OCI-LY7 (cell line): ENCODE measurements at regions not wholly inside any gene's neighbourhood (a gene's known extent, or its start where the extent isn't known, plus 50 kb on each side); places are given as distances from the start of the nearest gene placed in this dataset.

Source experiments
- BruUV-seq: library from RNA; stranded (reverse); fragments of 400-500 nt; replicated peaks from 2 replicates; lab custom pipeline; 2021; lab: Mats Ljungman, UMichigan
- CTCF ChIA-PET: fragments of 300-600 bp; sonication (Branson Sonifier 250); formaldehyde crosslinking; loops from one replicate; lab custom pipeline; 2022; ENCODE audit warnings: antibody characterized with exemption; ENCODE audit not compliant: unreplicated experiment; lab: Charles Lee
- POLR2A ChIA-PET: fragments of 300-600 bp; sonication (Branson Sonifier 250); formaldehyde crosslinking; loops from one replicate; lab custom pipeline; 2022; ENCODE audit warnings: antibody characterized with exemption; lab: Charles Lee
- DNase-seq: peaks from one replicate; pipeline ENCODE4 v3.0.0-alpha.2; 2015; ENCODE audit warnings: low spot score
- H2AFZ ChIP-seq: fragments of 200-600 bp; sonication (generic), shearing (Covaris generic); 2 replicates; pipeline ENCODE4 v1.6.1; 2014; ENCODE audit warnings: mild to moderate bottlenecking, antibody characterized with exemption, low read length, moderate library complexity
- H3K27ac ChIP-seq: fragments of 200-600 bp; sonication (generic); 2 replicates; pipeline ENCODE4 v1.5.1; 2014; ENCODE audit warnings: mixed run types, low read depth, mild to moderate bottlenecking, moderate library complexity, low read length, inconsistent platforms; ENCODE audit not compliant: poor library complexity, severe bottlenecking
- H3K36me3 ChIP-seq: fragments of 200-600 bp; sonication (generic); 2 replicates; pipeline ENCODE4 v1.6.1; 2014; ENCODE audit warnings: mild to moderate bottlenecking, antibody characterized with exemption, low read length, moderate library complexity, mixed read lengths; ENCODE audit not compliant: insufficient read depth
- H3K4me1 ChIP-seq: fragments of 200-600 bp; sonication (generic); 2 replicates; pipeline ENCODE4 v1.5.1; 2014; ENCODE audit warnings: mild to moderate bottlenecking, low read length; ENCODE audit not compliant: insufficient read depth, poor library complexity, severe bottlenecking
- H3K4me2 ChIP-seq: fragments of 200-600 bp; sonication (generic); 2 replicates; pipeline ENCODE4 v1.6.1; 2014; ENCODE audit warnings: mild to moderate bottlenecking, low read length
- H3K4me3 ChIP-seq: fragments of 200-600 bp; sonication (generic); 2 replicates; pipeline ENCODE4 v1.5.1; 2014; ENCODE audit warnings: mild to moderate bottlenecking, low read depth, low read length; ENCODE audit not compliant: poor library complexity, severe bottlenecking
- H3K79me2 ChIP-seq: fragments of 200-600 bp; sonication (generic); 2 replicates; pipeline ENCODE4 v1.6.1; 2016; ENCODE audit warnings: low read depth, mild to moderate bottlenecking, low read length, moderate library complexity, mixed read lengths; ENCODE audit not compliant: insufficient read depth
- H3K9me2 ChIP-seq: fragments of 200-600 bp; sonication (generic); 2 replicates; pipeline ENCODE4 v1.6.1; 2016; ENCODE audit warnings: mild to moderate bottlenecking, low read length, mixed read lengths; ENCODE audit not compliant: insufficient read depth
- H3K9me3 ChIP-seq: fragments of 200-600 bp; sonication (generic); 2 replicates; pipeline ENCODE4 v1.6.1; 2014; ENCODE audit warnings: mild to moderate bottlenecking, mixed run types, low read length, mixed read lengths
- H4K20me1 ChIP-seq: fragments of 200-600 bp; sonication (generic); 2 replicates; pipeline ENCODE4 v1.6.1; 2014; ENCODE audit warnings: mild to moderate bottlenecking, antibody characterized with exemption, low read length, moderate library complexity, mixed read lengths; ENCODE audit not compliant: insufficient read depth
- EZH2phosphoT487 ChIP-seq: fragments of 200-600 bp; sonication (generic); IDR thresholded peaks from 2 replicates; pipeline ENCODE4 v1.6.1; 2018; ENCODE audit warnings: low read depth, borderline replicate concordance, mild to moderate bottlenecking, mixed run types, antibody characterized with exemption, low read length, moderate library complexity, mixed read lengths
- intact Hi-C: fragments of 100-400 bp; cut with micrococcal nuclease; formaldehyde crosslinking; loops from one replicate; pipeline ENCODE4 v1.10.0; 2022; ENCODE audit not compliant: unreplicated experiment
- TF ChIP-seq, protein P1 (sequence below): fragments of 200-600 bp; sonication (generic); conservative IDR thresholded peaks from 2 replicates; pipeline ENCODE4 v1.5.1; 2014; ENCODE audit warnings: mild to moderate bottlenecking, antibody characterized with exemption, low read length, moderate library complexity, mixed read lengths

GRCh38 chr4:120445186-120445585 is 378.5 kb upstream of the MAD2L1 start:
- ChIA-PET CTCF (no interaction called here), POLR2A (no interaction called here)
- H3K36me3 ChIP-seq, result no peaks in the 10 kb centered on the region
- H3K27ac ChIP-seq, result no peak overlapping the region
- H3K9me3 ChIP-seq, result no peaks in the 10 kb centered on the region
- H3K4me2 ChIP-seq, result no peak overlapping the region
- no peaks in the 10 kb centered on the region for H3K79me2 ChIP-seq
- H3K9me2 ChIP-seq, result no peaks in the 10 kb centered on the region
- TF ChIP-seq, protein P1, sequence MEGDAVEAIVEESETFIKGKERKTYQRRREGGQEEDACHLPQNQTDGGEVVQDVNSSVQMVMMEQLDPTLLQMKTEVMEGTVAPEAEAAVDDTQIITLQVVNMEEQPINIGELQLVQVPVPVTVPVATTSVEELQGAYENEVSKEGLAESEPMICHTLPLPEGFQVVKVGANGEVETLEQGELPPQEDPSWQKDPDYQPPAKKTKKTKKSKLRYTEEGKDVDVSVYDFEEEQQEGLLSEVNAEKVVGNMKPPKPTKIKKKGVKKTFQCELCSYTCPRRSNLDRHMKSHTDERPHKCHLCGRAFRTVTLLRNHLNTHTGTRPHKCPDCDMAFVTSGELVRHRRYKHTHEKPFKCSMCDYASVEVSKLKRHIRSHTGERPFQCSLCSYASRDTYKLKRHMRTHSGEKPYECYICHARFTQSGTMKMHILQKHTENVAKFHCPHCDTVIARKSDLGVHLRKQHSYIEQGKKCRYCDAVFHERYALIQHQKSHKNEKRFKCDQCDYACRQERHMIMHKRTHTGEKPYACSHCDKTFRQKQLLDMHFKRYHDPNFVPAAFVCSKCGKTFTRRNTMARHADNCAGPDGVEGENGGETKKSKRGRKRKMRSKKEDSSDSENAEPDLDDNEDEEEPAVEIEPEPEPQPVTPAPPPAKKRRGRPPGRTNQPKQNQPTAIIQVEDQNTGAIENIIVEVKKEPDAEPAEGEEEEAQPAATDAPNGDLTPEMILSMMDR, result no peak
- no peaks in the 10 kb centered on the region for H4K20me1 ChIP-seq
- DNase-seq, result no peak
- no TSS peak for BruUV-seq
- H2AFZ ChIP-seq, result no peak overlapping the region
- H3K4me3 ChIP-seq, result no peak overlapping the region
- intact Hi-C loops, result no loop called here
- H3K4me1 ChIP-seq, result no peaks in the 10 kb centered on the region

GRCh38 chr4:120443116-120443515 is 376.5 kb upstream of the MAD2L1 start:
- intact Hi-C loops, result no loop called here
- H3K4me3 ChIP-seq, result no peak overlapping the region
- DNase-seq, result no peak
- H3K4me2 ChIP-seq, result no peak overlapping the region
- H3K9me3 ChIP-seq, result no peaks in the 10 kb centered on the region
- H3K79me2 ChIP-seq, result no peaks in the 10 kb centered on the region
- no TSS peak for BruUV-seq
- CTCF ChIA-PET, result no interaction called here
- H3K27ac ChIP-seq, result no peak overlapping the region
- no peak for TF ChIP-seq EZH2phosphoT487
- TF ChIP-seq, protein P1, result no peak
- POLR2A ChIA-PET, result interaction anchor here (0.6 kb wide), 1 partner anchor 10 kb away, joined by 3 read pairs; no protein-coding TSS in a partner anchor
- no peak overlapping the region for H2AFZ ChIP-seq
- no peaks in the 10 kb centered on the region for H4K20me1 ChIP-seq
- no peaks in the 10 kb centered on the region for H3K4me1 ChIP-seq
- H3K36me3 ChIP-seq, result no peaks in the 10 kb centered on the region
- H3K9me2 ChIP-seq, result no peaks in the 10 kb centered on the region

GRCh38 chr4:120440730-120441129 is 374.1 kb upstream of the MAD2L1 start:
- Histone ChIP-seq H3K4me2 (no peak overlapping the region), H3K36me3 (no peaks in the 10 kb centered on the region), H3K4me3 (no peak overlapping the region), H4K20me1 (no peaks in the 10 kb centered on the region), H3K4me1 (no peaks in the 10 kb centered on the region), H3K27ac (no peak overlapping the region), H3K79me2 (no peaks in the 10 kb centered on the region), H2AFZ (no peak overlapping the region), H3K9me2 (no peaks in the 10 kb centered on the region), H3K9me3 (no peaks in the 10 kb centered on the region)
- ChIA-PET CTCF (no interaction called here), POLR2A (interaction anchor here (1.4 kb wide), 1 partner anchor 17 kb away, joined by 3 read pairs; no protein-coding TSS in a partner anchor)
- no peak for DNase-seq
- TF ChIP-seq, protein P1, result no peak
- no peak for TF ChIP-seq EZH2phosphoT487
- no TSS peak for BruUV-seq
- intact Hi-C loops, result no loop called here
